GM18907 (cell line): ENCODE measurements at regions not wholly inside any gene's neighbourhood (a gene's known extent, or its start where the extent isn't known, plus 50 kb on each side); places are given as distances from the start of the nearest gene placed in this dataset.
"Not testable (repeated sequence)": the region's sequence is repeated elsewhere in the genome, so short reads cannot be mapped to it uniquely, and the experiment has no call there.

Experiments used
- ATAC-seq: cut with Tn5 transposase; IDR thresholded peaks from one replicate; pipeline ENCODE4 v1.9.1; 2021; ENCODE audit warnings: mild to moderate bottlenecking, moderate library complexity; ENCODE audit not compliant: unreplicated experiment

DNA sequence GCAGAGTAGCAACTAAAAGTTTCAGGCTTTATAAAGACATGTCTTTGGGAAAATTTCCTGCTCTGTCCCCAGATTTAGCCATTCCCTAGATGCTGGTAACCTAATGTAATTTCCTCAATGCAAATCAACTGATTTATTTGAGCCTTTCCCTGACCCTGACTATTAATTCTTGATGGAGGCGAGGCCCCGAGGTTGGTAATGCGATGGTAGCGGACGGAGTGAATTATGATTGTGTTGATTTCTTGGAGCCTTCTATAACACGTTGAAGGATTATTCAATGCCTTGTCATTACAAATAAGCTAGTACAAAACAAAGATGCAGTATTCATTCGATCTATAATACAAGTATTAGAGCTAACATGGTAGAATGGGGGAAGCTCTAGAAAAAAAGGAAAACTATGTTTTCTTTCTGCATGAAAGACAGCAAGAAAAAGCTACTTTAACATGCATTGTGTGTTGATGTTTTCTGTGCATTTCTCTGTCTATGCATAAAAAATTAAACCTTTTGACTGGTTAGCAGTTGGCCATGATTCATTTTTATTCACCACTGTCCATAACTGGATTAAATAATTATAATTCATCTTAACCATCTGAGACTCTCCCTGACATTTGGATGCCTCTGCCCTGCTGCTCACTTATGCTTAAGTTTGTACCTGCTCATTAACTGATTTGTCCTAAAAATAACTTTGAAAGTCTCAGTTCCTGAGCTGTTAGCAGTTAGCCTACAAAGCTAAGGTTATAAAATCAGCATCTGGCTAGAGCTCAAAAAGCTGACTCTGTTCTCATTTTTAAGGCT, 490.2 kb upstream of the NUDT12 start:
- ATAC-seq, result no peak

DNA sequence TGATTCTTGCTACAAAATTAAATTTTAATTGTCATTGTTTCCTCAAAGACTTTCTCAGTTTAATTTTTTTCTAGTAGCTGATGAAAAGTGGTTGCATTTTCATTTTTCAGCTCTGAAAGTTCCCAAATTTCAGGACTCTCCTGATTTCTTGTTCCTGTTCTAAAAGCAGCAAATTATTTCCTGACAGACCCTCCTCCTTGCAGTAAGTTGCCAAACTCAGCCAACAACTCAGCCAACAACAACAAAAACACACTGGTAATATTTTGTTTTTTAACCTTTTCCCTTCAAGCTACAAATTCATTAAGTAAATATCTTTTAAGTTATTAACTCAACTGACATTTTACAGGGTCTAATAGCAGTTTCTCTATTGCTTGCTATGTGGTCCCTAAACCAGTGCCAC, 487.8 kb upstream of the NUDT12 start:
- ATAC-seq, result no peak

DNA sequence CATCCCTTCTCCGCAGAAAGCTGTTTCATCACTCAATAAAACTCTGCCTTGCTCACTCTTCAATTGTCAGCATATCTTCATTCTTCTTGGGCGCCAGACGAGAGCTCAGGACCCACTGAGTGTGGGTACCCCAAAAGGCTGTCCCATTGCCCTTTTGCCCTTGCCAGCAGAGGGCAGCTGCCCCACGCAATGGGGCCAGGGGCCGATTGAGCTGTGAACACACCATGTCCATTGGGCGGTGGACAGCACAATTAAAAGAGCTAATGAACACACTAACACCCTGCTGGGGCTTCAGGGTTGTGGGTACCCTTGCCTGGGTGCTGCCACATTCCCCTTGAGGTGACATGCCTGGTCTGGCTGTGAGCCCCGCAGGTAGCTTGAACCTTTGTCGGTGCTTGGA, 487.2 kb upstream of the NUDT12 start:
- no peak for ATAC-seq

DNA sequence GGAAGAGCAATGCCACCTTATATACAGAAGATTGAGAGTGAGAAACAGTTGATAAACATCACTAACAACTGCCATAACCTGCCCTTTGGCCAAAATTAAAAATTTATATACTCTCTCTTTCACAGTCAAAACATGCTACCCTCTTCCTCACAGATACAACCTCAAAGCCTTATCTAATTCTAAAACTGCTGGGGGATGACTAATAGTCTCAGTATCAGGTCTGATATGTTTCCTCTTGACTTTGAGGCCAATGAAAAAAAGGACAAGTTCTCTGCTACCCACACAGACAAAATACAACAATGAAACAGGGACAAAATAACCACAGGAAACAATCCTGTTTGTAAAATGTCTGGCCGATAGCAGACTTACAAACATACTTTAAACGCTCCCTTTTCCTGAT, 485.6 kb upstream of the NUDT12 start:
- no peak for ATAC-seq

DNA sequence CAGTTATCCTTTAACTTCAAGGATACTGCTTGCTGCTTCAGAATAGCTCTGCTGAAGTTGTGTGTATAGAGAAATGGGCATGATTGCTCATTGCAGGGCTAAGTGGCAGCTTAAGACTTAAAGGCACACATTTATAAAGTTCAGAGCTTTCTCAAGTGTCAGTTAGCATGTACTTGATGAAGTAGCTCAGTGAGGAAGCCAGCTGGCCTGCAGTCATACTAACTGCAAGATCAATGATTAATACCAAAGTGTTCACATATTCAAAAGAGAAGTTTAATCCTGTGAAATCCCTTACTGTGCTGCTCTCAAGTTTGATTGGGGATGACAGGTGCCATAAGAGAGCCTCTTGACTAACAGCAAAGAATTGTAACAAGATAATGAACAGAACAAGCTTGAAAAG, 483.4 kb upstream of the NUDT12 start:
- ATAC-seq, result no peak

DNA sequence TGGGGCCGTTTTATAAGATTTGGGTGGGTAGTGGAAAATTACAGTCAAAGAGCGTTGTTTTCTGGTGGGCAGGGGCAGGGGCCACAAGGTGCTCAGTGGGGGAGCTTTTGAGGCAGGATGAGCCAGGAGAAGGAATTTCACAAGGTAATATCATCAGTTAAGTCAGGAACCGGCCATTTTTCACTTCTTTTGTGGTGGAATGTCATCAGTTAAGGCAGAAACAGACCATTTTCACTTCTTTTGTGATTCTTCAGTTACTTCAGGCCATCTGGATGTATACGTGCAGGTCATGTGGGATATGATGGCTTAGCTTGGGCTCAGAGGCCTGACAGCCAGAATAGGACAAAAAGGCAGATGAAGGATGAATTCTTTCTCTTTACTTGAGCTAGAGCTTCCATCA, 477.3 kb upstream of the NUDT12 start:
- not testable (repeated sequence) for ATAC-seq

DNA sequence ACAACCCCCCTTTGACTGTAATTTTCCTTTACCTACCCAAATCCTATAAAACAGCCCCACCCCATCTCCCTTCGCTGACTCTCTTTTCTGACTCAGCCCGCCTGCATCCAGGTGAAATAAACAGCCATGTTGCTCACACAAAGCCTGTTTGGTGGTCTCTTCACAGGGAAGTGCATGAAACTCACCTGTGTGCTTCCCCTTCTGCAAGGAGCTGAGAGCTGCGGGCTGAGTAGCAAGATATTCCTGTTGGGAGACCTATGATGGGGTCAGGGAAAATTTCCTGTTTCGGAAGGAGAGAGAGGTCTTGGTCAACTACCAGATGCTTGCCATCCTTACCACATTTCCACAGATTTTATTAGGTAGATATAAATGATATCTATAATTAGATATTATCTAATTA, 474.5 kb upstream of the NUDT12 start:
- not testable (repeated sequence) for ATAC-seq

DNA sequence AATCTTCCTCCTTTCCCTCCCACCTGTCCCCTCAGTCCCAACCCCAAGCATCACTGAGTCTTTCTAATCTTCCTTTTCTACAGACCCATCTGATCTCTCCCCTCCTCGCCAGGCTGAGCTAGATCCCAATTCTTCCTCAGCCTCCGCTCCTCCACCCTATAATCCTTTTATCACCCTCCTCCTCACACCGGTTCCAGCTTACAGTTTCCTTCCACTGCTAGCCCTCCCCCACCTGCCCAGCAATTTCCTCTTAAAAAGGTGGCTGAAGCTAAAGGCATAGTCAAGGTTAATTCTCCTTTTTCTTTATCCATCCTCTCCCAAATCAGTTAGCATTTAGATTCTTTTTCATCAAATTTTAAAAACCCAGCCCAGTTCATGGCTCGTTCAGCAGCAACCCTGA, 470.6 kb upstream of the NUDT12 start:
- not testable (repeated sequence) for ATAC-seq

DNA sequence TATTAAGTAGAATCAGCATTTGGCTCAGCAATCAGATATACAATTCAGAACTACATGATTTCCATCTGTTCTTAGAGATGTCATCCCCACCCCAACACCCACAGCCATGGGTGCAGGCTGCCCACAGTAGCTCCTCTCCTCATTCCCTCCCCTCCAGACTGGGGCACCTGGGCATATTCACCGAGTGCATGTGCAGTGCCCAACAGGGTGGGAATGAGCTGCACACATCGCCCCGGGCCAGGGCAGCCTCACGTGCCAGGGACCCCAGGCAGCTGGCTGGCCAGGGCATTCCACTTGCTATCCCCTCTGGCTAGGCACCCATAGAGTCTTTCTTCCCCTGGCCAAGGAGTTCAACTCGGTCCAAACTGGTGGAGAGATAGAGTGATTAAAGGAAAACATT, 461.9 kb upstream of the NUDT12 start:
- no peak for ATAC-seq

DNA sequence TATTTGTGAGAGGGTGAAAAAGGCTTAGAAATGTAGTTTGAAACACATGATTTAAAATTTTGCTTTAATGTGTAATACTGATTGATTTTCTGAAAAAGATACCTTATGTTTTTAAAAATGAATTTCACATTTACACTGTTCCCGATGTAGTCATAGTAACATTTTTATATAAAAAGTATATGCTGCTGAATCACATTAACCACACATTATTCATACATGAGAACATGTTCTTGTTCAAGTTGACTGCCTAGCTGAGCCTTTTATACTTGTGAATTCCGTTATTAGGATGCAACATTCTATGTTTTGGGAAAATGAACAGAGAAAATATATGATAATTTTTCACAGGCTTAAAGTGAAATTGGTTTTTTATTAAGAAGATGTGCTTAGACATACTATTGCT, 461.1 kb upstream of the NUDT12 start:
- ATAC-seq, result no peak

DNA sequence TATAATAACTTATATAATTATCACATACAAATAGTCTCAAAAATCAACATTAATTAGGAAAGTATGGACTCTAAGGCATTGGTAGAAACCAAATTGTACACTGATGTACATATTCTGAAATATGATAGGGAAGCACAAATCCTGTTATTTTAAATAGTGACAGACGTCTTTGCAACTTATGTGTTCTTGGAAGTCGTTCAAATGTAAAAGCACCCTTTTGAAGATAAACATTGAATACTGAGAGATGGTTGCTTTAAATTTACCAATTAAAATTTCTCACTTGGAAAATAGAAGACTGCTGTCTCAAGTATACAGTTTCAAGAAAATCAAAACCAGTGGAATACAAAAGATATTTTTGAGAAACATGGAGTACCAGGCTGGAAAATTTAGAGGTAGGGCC, 457.4 kb upstream of the NUDT12 start:
- ATAC-seq, result no peak

DNA sequence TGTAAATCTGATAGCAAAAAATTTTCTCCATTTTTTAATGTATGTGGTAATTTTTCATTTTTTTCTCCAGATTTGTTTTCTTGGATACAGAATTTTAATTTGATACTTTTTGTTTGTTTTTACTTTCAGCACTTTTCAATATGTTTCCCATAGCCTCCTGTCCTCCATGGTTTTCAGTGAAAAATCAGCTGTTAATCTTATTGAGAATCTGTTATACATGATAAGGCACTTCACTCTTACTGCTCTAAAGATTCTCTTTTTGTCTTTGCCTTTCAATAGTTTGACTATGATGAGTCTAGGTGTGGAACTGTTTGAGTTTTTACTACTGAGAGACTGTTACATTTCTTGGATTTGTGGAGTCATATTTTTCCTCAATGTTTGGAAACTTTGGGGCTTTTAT, 455.7 kb upstream of the NUDT12 start:
- no peak for ATAC-seq

DNA sequence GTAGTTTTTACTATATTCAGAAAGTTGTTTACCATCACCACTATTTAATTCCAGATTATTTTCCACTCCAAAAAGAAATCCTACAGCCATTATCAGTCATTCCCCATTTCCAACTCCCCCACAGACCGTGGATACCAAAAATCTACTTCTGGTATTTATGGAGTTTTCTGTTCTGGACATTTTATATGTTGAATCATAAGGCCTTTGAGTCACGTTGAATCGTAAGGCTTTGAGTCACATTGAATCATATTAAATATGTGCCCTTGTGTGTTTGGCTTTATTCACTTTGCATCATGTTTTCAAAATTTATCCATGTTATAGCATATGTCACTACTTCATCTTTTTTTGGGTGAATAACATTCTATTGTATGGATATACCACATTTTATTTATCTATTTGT, 454.1 kb upstream of the NUDT12 start:
- no peak for ATAC-seq

DNA sequence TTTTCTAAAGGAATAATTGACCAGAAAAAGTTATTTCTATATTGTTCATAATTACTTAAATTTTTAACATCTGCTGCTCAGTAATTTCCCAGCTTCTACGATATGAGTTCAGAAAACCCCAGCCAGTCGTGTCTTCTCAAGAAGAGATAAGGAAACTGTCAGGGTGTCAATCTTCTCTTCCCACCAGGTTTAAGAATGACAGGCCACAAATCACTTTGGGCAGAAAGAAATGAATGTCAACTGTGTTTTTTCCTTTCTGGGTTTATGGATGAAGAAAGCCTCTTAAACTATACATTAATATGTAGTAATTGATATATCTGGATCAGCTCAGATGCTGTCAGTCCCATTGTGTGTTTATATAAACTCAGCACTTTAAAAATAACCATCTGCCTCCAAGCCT, 453.2 kb upstream of the NUDT12 start:
- no peak for ATAC-seq

DNA sequence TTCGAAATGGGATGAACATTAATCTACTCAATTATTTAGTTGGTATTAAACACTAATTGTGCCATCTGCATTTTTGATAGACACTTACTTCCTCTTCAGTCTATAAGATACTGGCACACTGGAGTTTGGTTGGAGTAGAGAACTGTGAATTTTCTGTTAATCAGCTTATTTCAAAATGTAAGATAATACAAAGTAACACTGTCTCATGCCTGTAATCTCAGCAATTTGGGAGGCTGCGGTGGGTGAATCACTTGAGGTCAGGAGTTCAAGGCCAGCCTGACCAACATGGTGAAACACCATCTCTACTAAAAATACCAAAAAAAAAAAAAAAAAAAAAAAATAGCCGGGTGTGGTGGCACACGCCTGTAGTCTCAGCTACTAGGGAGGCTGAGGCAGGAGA, 440.2 kb upstream of the NUDT12 start:
- ATAC-seq, result not testable (repeated sequence)

DNA sequence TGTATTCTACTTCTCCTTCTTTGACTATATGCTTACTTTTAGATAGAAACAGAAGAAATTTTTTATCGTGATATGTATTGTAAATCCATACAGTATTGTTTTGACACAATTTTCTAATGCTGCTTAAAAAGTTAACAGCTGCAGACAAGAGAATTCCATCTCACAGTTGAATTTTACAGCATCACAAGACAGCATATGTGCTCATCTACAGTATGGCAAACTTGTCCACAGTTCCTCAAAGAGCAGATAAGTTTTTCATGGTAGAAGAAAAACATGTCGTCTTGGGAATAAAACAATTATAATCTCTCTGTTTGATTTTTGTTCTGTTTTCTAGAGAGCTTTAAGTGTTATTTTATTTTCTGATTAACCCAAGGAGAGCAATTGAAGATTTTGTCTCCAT, 438.5 kb upstream of the NUDT12 start:
- ATAC-seq, result no peak

DNA sequence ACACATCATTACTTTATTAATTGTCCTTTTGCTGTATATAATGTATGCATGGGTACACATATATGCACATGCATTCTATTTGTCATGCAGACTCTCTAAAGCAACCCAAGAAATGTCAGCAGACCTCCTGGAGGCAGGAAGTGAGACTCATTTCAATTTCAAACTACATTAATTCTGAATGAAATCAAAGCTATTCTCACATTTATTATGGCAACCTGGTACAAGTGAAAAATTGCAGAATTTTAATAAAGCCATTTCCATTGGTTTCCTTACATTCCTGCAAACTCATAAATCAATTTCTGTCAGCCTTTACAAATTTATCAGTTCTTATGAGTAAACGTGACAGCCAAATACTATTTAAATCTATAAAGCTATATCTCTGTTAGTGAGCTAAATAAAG, 430.4 kb upstream of the NUDT12 start:
- ATAC-seq, result no peak

DNA sequence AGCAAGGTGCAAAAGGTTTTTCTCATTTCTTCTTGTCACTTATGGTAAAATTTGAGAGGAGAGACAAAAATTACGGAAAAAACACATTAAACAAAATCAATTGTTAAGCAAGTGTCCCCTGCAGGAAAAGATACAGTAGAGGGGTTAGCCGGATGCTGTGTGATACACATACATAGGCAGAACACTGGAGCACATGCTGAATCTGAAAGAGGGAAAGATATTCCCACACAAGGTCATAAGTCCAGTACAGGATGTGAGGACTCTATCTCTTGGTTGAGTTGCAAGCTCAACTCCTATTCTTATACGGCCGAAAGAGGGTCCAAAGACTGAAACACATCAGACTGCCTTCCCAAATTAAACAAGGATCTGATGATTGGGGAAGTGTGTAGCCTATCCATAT, 427.5 kb upstream of the NUDT12 start:
- ATAC-seq, result no peak

DNA sequence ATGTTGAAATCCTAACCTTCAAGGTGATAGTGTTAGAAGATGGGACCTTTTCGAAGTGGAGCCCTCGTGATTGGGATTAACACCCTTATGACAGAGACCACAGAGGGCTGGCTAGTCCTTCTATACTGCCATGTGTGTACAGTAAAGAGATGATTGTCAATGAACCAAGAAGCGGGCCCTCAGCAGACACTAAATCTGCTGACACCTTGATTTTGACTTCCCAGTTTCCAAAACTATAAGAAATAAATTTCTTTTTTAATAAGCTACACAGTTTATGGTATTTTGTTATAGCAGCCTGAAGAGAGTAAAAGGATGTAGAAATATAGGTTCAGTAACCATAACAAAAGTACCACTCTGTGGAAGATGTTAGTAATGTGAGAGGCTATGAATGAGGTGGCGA, 419.0 kb upstream of the NUDT12 start:
- no peak for ATAC-seq

DNA sequence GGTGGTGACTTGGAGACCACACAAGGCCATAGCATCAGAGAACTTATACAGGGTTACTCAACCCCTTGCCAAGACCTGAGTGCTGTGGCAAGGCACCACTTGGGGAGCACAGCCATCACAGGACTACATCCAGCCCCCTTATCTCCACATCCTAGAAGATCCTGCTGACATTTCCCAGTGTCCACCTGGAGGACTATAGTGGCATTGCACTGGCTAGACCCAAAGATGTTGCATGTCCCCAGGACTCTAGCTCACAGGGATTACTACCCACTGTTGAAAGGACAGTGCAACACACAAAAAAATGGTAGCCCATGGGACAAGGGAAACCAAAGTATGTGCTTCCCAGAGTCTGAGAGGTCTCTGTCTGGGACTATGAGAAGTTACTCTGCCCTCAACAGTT, 411.1 kb upstream of the NUDT12 start:
- no peak for ATAC-seq

DNA sequence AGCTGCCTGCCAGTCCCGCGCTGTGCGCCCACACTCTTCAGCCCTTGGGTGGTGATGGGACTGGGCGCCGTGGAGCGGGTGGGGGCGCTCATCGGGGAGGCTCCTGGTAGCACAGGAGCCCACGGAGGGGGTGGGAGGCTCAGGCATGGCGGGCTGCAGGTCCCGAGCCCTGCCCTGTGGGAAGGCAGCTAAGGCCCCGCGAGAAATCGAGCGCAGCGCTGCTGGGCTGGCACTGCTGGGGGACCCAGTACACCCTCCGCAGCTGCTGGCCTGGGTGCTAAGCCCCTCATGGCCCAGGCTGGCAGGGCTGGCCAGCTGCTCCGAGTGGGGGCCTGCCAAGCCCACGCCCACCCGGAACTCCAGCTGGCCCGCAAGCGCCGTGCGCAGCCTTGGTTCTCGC, 403.7 kb upstream of the NUDT12 start:
- ATAC-seq, result not testable (repeated sequence)

DNA sequence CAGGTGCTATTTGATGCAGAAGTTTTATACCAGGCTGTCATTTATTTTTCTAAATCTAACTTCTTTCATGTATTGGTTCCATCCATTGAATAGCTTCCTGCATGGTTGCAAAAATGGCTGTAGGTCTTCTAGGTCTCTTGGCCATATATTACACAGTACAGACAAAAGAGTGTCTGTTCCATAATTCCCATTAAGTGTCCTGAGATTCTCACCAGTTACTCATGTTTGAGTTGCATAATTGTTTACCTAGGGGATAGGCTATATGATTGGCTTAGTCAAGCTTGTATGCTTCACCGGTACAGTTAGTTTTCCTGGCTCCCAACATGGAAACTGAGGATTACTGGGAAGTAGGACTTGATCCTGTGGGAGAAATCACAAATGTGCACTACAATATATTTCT, 399.4 kb upstream of the NUDT12 start:
- no peak for ATAC-seq
